Upper lobe of right lung (tissue), 1 donor: ENCODE measurements at regions not wholly inside any gene's neighbourhood (a gene's known extent, or its start where the extent isn't known, plus 50 kb on each side); places are given as distances from the start of the nearest gene placed in this dataset.

Source experiments
- ATAC-seq: fragments of 200-7000 bp; cut with Tn5 transposase; one replicate; pipeline ENCODE4 v1.9.1; 2020; ENCODE audit warnings: mild to moderate bottlenecking, moderate library complexity
- DNase-seq: peaks from one replicate; pipeline ENCODE4 v3.0.0-alpha.2; 2020
- H3K27ac ChIP-seq: fragments of 200-600 bp; one replicate; pipeline ENCODE4 v1.8.0; 2022
- H3K27me3 ChIP-seq: fragments of 200-600 bp; one replicate; pipeline ENCODE4 v1.8.0; 2022; ENCODE audit warnings: mild to moderate bottlenecking
- H3K36me3 ChIP-seq: fragments of 200-600 bp; one replicate; pipeline ENCODE4 v1.8.0; 2022
- H3K4me1 ChIP-seq: fragments of 200-600 bp; one replicate; pipeline ENCODE4 v1.8.0; 2022
- H3K4me3 ChIP-seq: fragments of 200-600 bp; one replicate; pipeline ENCODE4 v1.8.0; 2022; ENCODE audit warnings: mild to moderate bottlenecking
- H3K9me3 ChIP-seq: fragments of 200-600 bp; one replicate; pipeline ENCODE4 v1.8.0; 2022
- CTCF ChIP-seq: fragments of 200-600 bp; IDR thresholded peaks from one replicate; pipeline ENCODE4 v1.8.0; 2022; ENCODE audit warnings: antibody characterized with exemption
- intact Hi-C: fragments of 100-400 bp; cut with DNase I; formaldehyde crosslinking; loops from one replicate; pipeline ENCODE4 v1.11.0; 2022
- donor health status: DM: no; HTN: yes; CAD: no; lungs with severe emphysema.

DNA sequence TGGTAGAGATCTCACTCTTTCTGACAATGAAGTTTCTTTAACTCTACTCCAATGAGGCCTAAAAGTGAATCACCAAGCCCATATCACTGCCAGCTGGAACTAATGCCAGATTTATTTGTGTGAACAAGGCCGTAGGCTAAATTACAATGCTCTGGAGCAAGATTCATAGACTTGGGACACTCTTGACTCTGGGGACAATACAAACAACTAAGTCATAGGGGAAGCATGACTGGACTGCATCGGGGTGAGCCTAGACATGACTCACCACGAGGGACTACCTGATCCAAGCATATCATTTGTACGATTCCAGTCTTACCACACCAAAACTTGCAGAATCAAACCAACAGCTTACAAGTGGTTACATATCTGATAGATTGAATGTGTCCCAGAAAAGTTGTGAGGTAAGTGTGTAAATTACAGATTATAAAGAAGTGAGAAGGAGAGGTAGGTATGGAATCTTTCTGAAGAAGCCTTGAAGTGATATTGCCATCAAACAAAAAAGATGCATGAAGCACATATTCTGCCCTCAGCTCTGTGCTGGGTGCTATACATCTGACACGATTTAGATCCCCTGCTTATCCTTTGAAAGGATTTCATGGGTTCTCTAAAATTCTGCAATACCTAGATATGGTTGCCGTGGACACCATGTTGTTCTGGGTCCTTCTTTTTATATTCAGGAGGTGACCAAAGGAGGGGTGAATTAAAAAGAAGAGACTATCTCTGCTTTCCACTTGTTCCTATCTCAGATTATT is 199.3 kb upstream of the PDE4D start:
- Histone ChIP-seq H3K36me3 (no peaks in the 10 kb centered on the region), H3K4me3 (no peak overlapping the region), H3K9me3 (no peaks in the 10 kb centered on the region), H3K27ac (no peak overlapping the region), H3K4me1 (no peaks in the 10 kb centered on the region), H3K27me3 (no peaks in the 10 kb centered on the region)
- DNase-seq (no peak), ATAC-seq (no peak)
- intact Hi-C loops: no loop called here
- no peak for TF ChIP-seq CTCF

GRCh38 chr5:60086583-60086982 is 193.1 kb upstream of the PDE4D start:
- no peak for TF ChIP-seq CTCF

GRCh38 chr5:60084226-60084625 is 190.7 kb upstream of the PDE4D start:
- Histone ChIP-seq H3K27me3 (no peaks in the 10 kb centered on the region), H3K4me3 (no peak overlapping the region), H3K9me3 (peaks cover 4% of the 10 kb centered on the region), H3K36me3 (no peaks in the 10 kb centered on the region), H3K27ac (no peak overlapping the region), H3K4me1 (no peaks in the 10 kb centered on the region)
- DNase-seq: no peak
- intact Hi-C loops: no loop called here
- ATAC-seq: no peak
- TF ChIP-seq CTCF: no peak

More at GRCh38 chr5:60086583-60086982, 193.1 kb upstream of the PDE4D start:
- DNase-seq (no peak), ATAC-seq (no peak)
- Histone ChIP-seq H3K27me3 (no peaks in the 10 kb centered on the region), H3K9me3 (peaks cover 4% of the 10 kb centered on the region), H3K4me3 (no peak overlapping the region), H3K36me3 (no peaks in the 10 kb centered on the region), H3K4me1 (no peaks in the 10 kb centered on the region), H3K27ac (no peak overlapping the region)
- intact Hi-C loops: no loop called here

DNA sequence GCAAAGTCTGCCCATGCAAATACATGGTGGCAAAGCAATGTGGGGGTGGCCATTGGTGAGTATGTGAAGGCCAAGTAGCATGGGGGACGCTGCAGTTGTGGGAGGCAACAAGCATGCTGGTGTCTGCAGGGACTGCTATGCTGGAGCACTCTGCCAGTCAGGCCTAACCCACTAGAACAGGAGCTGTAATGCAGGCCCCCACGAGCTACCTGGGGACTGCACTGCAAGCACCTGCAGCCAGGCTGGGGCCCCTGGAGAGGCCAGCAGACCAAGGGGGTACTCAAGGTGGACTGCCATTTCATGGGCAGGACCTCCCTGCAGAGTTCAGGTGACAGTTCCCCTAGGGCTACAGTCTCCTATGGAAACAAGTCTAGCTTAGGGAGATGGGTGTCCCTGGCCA is 183.8 kb upstream of the PDE4D start:
- no peaks in the 10 kb centered on the region for H3K4me1 ChIP-seq
- H3K27ac ChIP-seq: no peak overlapping the region
- intact Hi-C loops: no loop called here
- ATAC-seq (peak; percentile 39), DNase-seq (no peak)
- no peaks in the 10 kb centered on the region for H3K27me3 ChIP-seq
- H3K4me3 ChIP-seq: no peak overlapping the region
- TF ChIP-seq CTCF: no peak
- no peaks in the 10 kb centered on the region for H3K9me3 ChIP-seq
- no peaks in the 10 kb centered on the region for H3K36me3 ChIP-seq

DNA sequence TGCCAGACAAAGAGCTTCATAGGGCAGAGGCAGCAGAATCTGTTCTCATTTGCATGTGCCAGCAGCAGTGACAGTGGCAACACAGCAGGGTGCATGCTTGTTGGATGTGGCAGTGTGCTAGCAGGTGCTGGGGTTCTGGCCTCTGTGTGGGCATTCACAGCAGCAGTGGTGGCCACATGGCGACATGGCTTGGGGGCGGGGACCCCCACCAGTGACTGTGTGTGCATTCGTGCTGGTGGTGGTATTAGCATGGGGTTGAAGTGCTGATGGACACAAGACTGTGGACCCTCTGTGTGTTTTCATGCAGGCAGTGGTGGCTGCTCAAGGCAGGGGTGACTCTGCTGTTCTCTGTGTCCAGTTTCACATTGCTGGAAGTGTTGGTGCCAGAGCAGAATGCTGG is 183.2 kb upstream of the PDE4D start:
- no peak overlapping the region for H3K4me3 ChIP-seq
- peak; percentile 27 for ATAC-seq

More for the DNA sequence above, 183.2 kb upstream of the PDE4D start:
- H3K36me3 ChIP-seq: no peaks in the 10 kb centered on the region
- no peaks in the 10 kb centered on the region for H3K27me3 ChIP-seq
- no peak for TF ChIP-seq CTCF
- H3K27ac ChIP-seq: no peak overlapping the region
- DNase-seq: no peak
- H3K4me1 ChIP-seq: no peaks in the 10 kb centered on the region
- no peaks in the 10 kb centered on the region for H3K9me3 ChIP-seq
- intact Hi-C loops: no loop called here
